ENCODE measurements at regions not wholly inside any gene's neighbourhood (a gene's known extent, or its start where the extent isn't known, plus 50 kb on each side); places are given as distances from the start of the nearest gene placed in this dataset.
"Not testable (repeated sequence)": the region's sequence is repeated elsewhere in the genome, so short reads cannot be mapped to it uniquely, and the experiment has no call there.

GRCh38 chr17:22381589-22381988 is 689.3 kb downstream of the KCNJ18 start:
- not testable (repeated sequence) for H3K36me3 Mint-ChIP-seq (ENCODE audit: insufficient read depth); ATAC-seq (replicated peaks; ENCODE audit: extremely low read depth, poor library complexity, severe bottlenecking); DNase-seq (ENCODE audit: low spot score in 2 of 2); H3K4me3 Mint-ChIP-seq; H3K4me1 Mint-ChIP-seq; H3K27me3 Mint-ChIP-seq; H3K27ac Mint-ChIP-seq (ENCODE audit: low read depth); H3K9me3 Mint-ChIP-seq

DNA sequence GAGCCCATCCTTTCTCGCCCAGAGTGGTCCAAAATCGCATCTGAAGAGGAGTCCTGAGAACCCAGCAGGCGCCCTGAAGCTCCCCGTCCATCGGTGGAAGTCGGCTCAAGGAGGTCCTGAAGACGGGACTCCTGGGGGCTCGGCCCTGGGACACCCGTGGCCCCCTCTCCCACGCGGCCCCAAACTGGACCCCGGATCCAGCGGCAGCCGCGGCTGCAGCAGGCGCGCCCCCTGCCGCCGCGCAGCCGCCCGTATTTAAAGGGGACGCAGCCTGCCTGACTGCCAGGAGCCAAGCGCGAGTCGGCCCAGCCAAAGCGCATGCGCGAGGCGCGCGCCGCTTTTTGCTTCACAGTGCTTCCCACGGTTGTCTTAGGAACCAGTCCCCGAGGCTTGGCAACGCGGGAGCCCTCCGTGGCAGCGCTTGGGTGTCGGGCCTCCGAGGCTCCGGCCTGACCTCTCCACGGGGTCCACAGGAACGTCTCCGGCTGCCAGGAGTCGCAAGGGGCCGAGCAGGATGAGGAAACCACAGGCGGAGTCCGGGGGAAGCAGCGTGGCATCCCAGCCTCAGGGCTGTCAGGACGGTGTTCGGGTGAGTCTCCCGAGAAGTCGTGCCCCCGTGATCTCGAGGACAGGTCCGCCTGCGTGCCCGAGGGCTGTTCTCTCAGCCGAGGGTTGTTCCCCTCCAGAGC is 691.6 kb downstream of the KCNJ18 start:
- H3K36me3 Mint-ChIP-seq (ENCODE audit: insufficient read depth); H3K27ac Mint-ChIP-seq (ENCODE audit: low read depth); ATAC-seq (replicated peaks; ENCODE audit: extremely low read depth, poor library complexity, severe bottlenecking); H3K4me3 Mint-ChIP-seq; H3K27me3 Mint-ChIP-seq; DNase-seq (ENCODE audit: low spot score in 2 of 2); H3K9me3 Mint-ChIP-seq; H3K4me1 Mint-ChIP-seq: not testable (repeated sequence)

DNA sequence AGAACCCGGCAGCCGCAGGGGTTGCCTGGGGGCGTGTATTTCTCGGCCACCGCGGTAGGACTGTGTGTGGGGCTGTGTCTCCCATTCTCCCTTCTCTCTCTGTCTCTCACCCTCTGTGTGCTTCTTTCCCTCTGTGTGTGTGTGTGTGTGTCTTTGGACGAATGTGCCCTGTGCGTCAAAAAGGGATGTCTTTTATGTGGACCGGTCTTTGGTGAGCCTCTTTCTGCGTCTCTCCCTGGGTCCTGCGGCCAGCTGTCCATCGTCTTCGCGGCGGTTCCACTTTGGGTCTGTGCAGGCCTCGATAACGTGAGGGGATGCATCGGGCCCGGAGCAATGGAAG is 692.1 kb downstream of the KCNJ18 start:
- ATAC-seq (replicated peaks; ENCODE audit: extremely low read depth, poor library complexity, severe bottlenecking); H3K27me3 Mint-ChIP-seq; H3K4me3 Mint-ChIP-seq; DNase-seq (ENCODE audit: low spot score in 2 of 2); H3K9me3 Mint-ChIP-seq; H3K27ac Mint-ChIP-seq (ENCODE audit: low read depth); H3K4me1 Mint-ChIP-seq; H3K36me3 Mint-ChIP-seq (ENCODE audit: insufficient read depth): not testable (repeated sequence)

DNA sequence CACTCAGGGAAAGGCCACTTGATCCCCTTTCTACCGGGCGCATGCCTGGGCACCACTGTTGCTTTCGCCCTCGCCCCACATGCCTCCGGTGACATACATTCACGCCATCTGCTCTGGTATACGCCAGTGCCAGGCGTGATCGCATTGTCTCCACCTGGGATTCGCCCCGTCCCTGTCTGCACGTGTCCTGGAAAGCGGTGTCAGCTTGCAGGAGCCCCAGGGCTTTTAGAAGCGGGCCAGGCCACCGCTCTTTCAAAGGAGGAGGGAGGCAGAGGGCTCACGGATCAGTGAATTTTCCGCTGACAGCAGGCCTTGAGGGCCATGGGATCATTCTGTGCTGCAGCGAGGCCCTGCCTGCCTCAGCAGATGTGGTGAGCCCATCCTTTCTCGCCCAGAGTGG is 706.1 kb downstream of the KCNJ18 start:
- not testable (repeated sequence) for H3K9me3 Mint-ChIP-seq; H3K36me3 Mint-ChIP-seq (ENCODE audit: insufficient read depth); H3K4me3 Mint-ChIP-seq; H3K27me3 Mint-ChIP-seq; H3K4me1 Mint-ChIP-seq; H3K27ac Mint-ChIP-seq (ENCODE audit: low read depth); DNase-seq (ENCODE audit: low spot score in 2 of 2); ATAC-seq (replicated peaks; ENCODE audit: extremely low read depth, poor library complexity, severe bottlenecking)

GRCh38 chr17:22399037-22399436 is 706.7 kb downstream of the KCNJ18 start:
- not testable (repeated sequence) for H3K27ac Mint-ChIP-seq (ENCODE audit: low read depth); H3K4me1 Mint-ChIP-seq; H3K36me3 Mint-ChIP-seq (ENCODE audit: insufficient read depth)

GRCh38 chr17:22405080-22405479 is 712.8 kb downstream of the KCNJ18 start:
- not testable (repeated sequence) for H3K4me1 Mint-ChIP-seq; DNase-seq (ENCODE audit: low spot score in 2 of 2); H3K27ac Mint-ChIP-seq (ENCODE audit: low read depth); H3K27me3 Mint-ChIP-seq; H3K4me3 Mint-ChIP-seq; H3K9me3 Mint-ChIP-seq; H3K36me3 Mint-ChIP-seq (ENCODE audit: insufficient read depth); ATAC-seq (replicated peaks; ENCODE audit: extremely low read depth, poor library complexity, severe bottlenecking)

More at GRCh38 chr17:22399037-22399436, 706.7 kb downstream of the KCNJ18 start:
- ATAC-seq (replicated peaks; ENCODE audit: extremely low read depth, poor library complexity, severe bottlenecking); H3K9me3 Mint-ChIP-seq; DNase-seq (ENCODE audit: low spot score in 2 of 2); H3K27me3 Mint-ChIP-seq; H3K4me3 Mint-ChIP-seq: not testable (repeated sequence)

DNA sequence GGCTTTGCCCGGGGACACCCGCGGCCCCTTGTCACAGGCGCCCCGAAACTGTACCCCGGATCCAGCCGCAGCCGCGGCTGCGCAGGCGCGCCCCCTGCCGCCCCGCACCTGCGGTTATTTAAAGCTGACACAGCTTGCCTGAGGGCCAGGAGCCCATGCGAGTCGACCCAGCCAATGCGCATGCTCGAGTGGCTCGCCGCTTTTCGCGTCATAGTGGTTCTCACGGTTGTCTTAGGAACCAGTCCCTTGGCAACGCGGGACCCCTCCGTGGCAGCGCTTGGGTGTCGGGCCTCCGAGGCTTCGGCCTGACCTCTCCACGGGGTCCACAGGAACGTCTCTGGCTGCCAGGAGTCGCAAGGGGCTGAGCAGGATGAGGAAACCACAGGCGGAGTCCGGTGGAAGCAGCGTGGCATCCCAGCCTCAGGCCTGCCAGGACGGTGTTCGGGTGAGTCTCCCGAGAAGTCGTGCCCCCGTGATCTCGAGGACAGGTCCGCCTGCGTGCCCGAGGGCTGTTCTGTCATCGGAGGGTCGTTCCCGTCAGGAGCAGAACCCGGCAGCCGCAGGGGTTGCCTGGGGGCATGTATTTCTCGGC is 716.9 kb downstream of the KCNJ18 start:
- Mint-ChIP-seq H3K27me3 (no peaks in the 10 kb centered on the region), H3K36me3 (ENCODE audit: insufficient read depth) (no peaks in the 10 kb centered on the region), H3K4me3 (no peak overlapping the region), H3K9me3 (peaks cover 18% of the 10 kb centered on the region), H3K27ac (ENCODE audit: low read depth) (no peak overlapping the region), H3K4me1 (no peaks in the 10 kb centered on the region)
- no peak for ATAC-seq (replicated peaks; ENCODE audit: extremely low read depth, poor library complexity, severe bottlenecking)
- no peak for DNase-seq (ENCODE audit: low spot score in 2 of 2)

GRCh38 chr17:22410136-22410535 is 717.8 kb downstream of the KCNJ18 start:
- DNase-seq (ENCODE audit: low spot score in 2 of 2) (no peak), ATAC-seq (replicated peaks; ENCODE audit: extremely low read depth, poor library complexity, severe bottlenecking) (no peak)
- H3K4me3 Mint-ChIP-seq: no peak overlapping the region
- H3K36me3 Mint-ChIP-seq (ENCODE audit: insufficient read depth): no peaks in the 10 kb centered on the region
- peaks cover 18% of the 10 kb centered on the region for H3K9me3 Mint-ChIP-seq
- no peaks in the 10 kb centered on the region for H3K4me1 Mint-ChIP-seq
- no peaks in the 10 kb centered on the region for H3K27me3 Mint-ChIP-seq
- no peak overlapping the region for H3K27ac Mint-ChIP-seq (ENCODE audit: low read depth)

DNA sequence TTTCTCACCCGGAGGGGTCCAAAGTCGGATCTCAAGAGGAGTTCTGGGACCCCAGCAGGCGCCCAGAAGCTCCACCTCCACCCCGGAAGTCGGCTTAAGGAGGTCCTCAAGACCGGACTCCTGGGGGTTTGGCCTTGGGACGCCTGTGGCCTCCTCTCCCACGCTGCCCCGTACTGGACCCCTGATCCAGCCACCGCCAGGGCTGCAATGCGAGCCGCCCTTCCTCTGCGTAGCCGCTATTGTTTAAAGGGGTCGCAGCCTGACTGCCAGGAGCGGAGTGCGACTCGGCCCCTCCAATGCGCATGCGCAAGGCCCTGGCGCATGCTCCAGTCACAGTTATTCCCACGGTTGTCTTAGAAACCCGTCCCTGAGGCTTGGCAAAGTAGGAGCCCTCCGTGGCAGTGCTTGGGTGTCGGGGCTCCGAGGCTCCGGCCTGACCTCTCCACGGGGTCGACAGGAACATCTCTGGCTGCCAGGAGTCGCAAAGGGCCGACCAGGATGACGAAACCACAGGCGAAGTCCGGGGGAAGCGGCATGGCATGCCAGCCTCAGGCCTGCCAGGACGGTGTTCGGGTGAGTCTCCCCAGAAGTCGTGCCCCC is 719.0 kb downstream of the KCNJ18 start:
- Mint-ChIP-seq H3K9me3 (peaks cover 28% of the 10 kb centered on the region), H3K4me1 (no peaks in the 10 kb centered on the region), H3K4me3 (no peak overlapping the region), H3K27ac (ENCODE audit: low read depth) (no peak overlapping the region), H3K36me3 (ENCODE audit: insufficient read depth) (no peaks in the 10 kb centered on the region), H3K27me3 (no peaks in the 10 kb centered on the region)
- no peak for DNase-seq (ENCODE audit: low spot score in 2 of 2)
- ATAC-seq (replicated peaks; ENCODE audit: extremely low read depth, poor library complexity, severe bottlenecking): no peak

- DNase-seq (ENCODE audit: low spot score in 2 of 2) (no peak), ATAC-seq (replicated peaks; ENCODE audit: extremely low read depth, poor library complexity, severe bottlenecking) (no peak)
- Mint-ChIP-seq H3K9me3 (peaks cover 22% of the 10 kb centered on the region), H3K27me3 (no peaks in the 10 kb centered on the region), H3K4me3 (no peak overlapping the region), H3K27ac (ENCODE audit: low read depth) (no peak overlapping the region), H3K4me1 (no peaks in the 10 kb centered on the region), H3K36me3 (ENCODE audit: insufficient read depth) (peaks cover 2% of the 10 kb centered on the region)
Measured at GRCh38 chr17:22435231-22435974, 743.1 kb downstream of the KCNJ18 start.

DNA sequence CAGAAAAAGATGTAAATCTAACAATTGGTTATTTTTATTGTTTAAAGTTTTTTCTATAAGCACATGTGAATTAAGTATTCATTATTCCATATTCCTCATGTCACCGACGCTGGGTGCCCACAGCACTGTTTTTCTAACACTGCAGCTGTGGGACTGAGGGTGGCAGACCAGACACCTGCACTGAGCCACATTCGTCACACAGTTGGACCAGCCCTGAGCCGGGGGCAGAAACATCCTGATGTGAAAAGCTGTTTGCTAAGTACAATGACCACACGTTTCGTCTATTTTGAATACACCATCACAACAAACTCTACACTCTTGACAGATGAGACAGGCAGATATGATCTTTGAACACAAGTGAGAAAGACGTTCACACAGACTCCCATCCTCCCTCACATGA is 749.5 kb downstream of the KCNJ18 start:
- ATAC-seq (replicated peaks; ENCODE audit: extremely low read depth, poor library complexity, severe bottlenecking) (no peak), DNase-seq (ENCODE audit: low spot score in 2 of 2) (no peak)
- peaks cover 10% of the 10 kb centered on the region for H3K9me3 Mint-ChIP-seq
- no peaks in the 10 kb centered on the region for H3K27me3 Mint-ChIP-seq
- no peak overlapping the region for H3K4me3 Mint-ChIP-seq
- H3K36me3 Mint-ChIP-seq (ENCODE audit: insufficient read depth): no peaks in the 10 kb centered on the region
- H3K27ac Mint-ChIP-seq (ENCODE audit: low read depth): no peak overlapping the region
- no peaks in the 10 kb centered on the region for H3K4me1 Mint-ChIP-seq

- DNase-seq (ENCODE audit: low spot score in 2 of 2): no peak
- Mint-ChIP-seq H3K4me3 (no peak overlapping the region), H3K36me3 (ENCODE audit: insufficient read depth) (no peaks in the 10 kb centered on the region), H3K27ac (ENCODE audit: low read depth) (no peak overlapping the region), H3K4me1 (no peaks in the 10 kb centered on the region), H3K27me3 (no peaks in the 10 kb centered on the region), H3K9me3 (peaks cover 15% of the 10 kb centered on the region)
- ATAC-seq (replicated peaks; ENCODE audit: extremely low read depth, poor library complexity, severe bottlenecking): no peak
Measured at GRCh38 chr17:22443061-22443460, 750.7 kb downstream of the KCNJ18 start.

GRCh38 chr17:22453181-22453580 is 760.9 kb downstream of the KCNJ18 start:
- Mint-ChIP-seq H3K9me3 (peaks cover 23% of the 10 kb centered on the region), H3K36me3 (ENCODE audit: insufficient read depth) (no peaks in the 10 kb centered on the region), H3K27ac (ENCODE audit: low read depth) (no peak overlapping the region), H3K27me3 (no peaks in the 10 kb centered on the region), H3K4me1 (no peaks in the 10 kb centered on the region), H3K4me3 (no peak overlapping the region)
- DNase-seq (ENCODE audit: low spot score in 2 of 2): no peak
- no peak for ATAC-seq (replicated peaks; ENCODE audit: extremely low read depth, poor library complexity, severe bottlenecking)

Measured in central memory CD8-positive, alpha-beta T cell (primary cell).